ENCODE measurements at regions not wholly inside any gene's neighbourhood (a gene's known extent, or its start where the extent isn't known, plus 50 kb on each side); places are given as distances from the start of the nearest gene placed in this dataset.

- no peak for DNase-seq
- 49% methylated on average over 5 of the region's 5 CpGs; no CpG with 5 or more reads in 1 of the 2 donors for WGBS, 2 donors
- TF ChIP-seq CTCF (IDR thresholded peaks at IDR 0.05): no peak
- no peak for TF ChIP-seq POLR2A (IDR thresholded peaks at IDR 0.05)
- Histone ChIP-seq H3K4me1 (peaks cover 4% of the 10 kb centered on the region), H3K27ac (no peak overlapping the region), H3K36me3 (ENCODE audit: low read depth, missing control alignments) (no peaks in the 10 kb centered on the region), H3K9me3 (no peaks in the 10 kb centered on the region), H3K4me3 (no peak overlapping the region), H3K27me3 (no peaks in the 10 kb centered on the region)
- intact Hi-C loops (cut with DNase I; ENCODE audit: low total_unique reads): no loop called here
These were observed 366.1 kb upstream of the NEGR1 start for GRCh38 chr1:72648465-72648864.

GRCh38 chr1:72643142-72643541, 360.8 kb upstream of the NEGR1 start:
- H3K27me3 ChIP-seq: no peaks in the 10 kb centered on the region
- H3K9me3 ChIP-seq: no peaks in the 10 kb centered on the region
- H3K4me3 ChIP-seq: no peak overlapping the region
- H3K36me3 ChIP-seq (ENCODE audit: low read depth, missing control alignments): no peaks in the 10 kb centered on the region
- intact Hi-C loops (cut with DNase I; ENCODE audit: low total_unique reads): no loop called here
- no peak for DNase-seq
- TF ChIP-seq CTCF (IDR thresholded peaks at IDR 0.05): no peak
- no peak for TF ChIP-seq POLR2A (IDR thresholded peaks at IDR 0.05)
- no peaks in the 10 kb centered on the region for H3K4me1 ChIP-seq
- no peak overlapping the region for H3K27ac ChIP-seq
- WGBS, 2 donors: 90 to 95% methylated on average over 2 of the region's 2 CpGs

- no peak for DNase-seq
- no peak for TF ChIP-seq POLR2A (IDR thresholded peaks at IDR 0.05)
- intact Hi-C loops (cut with DNase I; ENCODE audit: low total_unique reads): no loop called here
- 63 to 79% methylated on average over 1 of the region's 1 CpG for WGBS, 2 donors
- Histone ChIP-seq H3K27ac (no peak overlapping the region), H3K9me3 (no peaks in the 10 kb centered on the region), H3K4me3 (no peak overlapping the region), H3K36me3 (ENCODE audit: low read depth, missing control alignments) (no peaks in the 10 kb centered on the region), H3K27me3 (no peaks in the 10 kb centered on the region), H3K4me1 (peaks cover 4% of the 10 kb centered on the region)
These were observed 355.3 kb upstream of the NEGR1 start for GRCh38 chr1:72637593-72637992.

- Histone ChIP-seq H3K27me3 (no peaks in the 10 kb centered on the region), H3K4me1 (peaks cover 4% of the 10 kb centered on the region), H3K36me3 (ENCODE audit: low read depth, missing control alignments) (no peaks in the 10 kb centered on the region), H3K27ac (no peak overlapping the region), H3K4me3 (no peak overlapping the region), H3K9me3 (no peaks in the 10 kb centered on the region)
- no peak for DNase-seq
- intact Hi-C loops (cut with DNase I; ENCODE audit: low total_unique reads): no loop called here
- 49 to 56% methylated on average over 2 of the region's 2 CpGs for WGBS, 2 donors
- no peak for TF ChIP-seq POLR2A (IDR thresholded peaks at IDR 0.05)
- TF ChIP-seq CTCF (IDR thresholded peaks at IDR 0.05): no peak
These were observed 354.3 kb upstream of the NEGR1 start for GRCh38 chr1:72636631-72637030.

- Histone ChIP-seq H3K27ac (no peak overlapping the region), H3K4me1 (peaks cover 4% of the 10 kb centered on the region), H3K4me3 (no peak overlapping the region), H3K9me3 (no peaks in the 10 kb centered on the region), H3K27me3 (no peaks in the 10 kb centered on the region), H3K36me3 (ENCODE audit: low read depth, missing control alignments) (no peaks in the 10 kb centered on the region)
- 62 to 71% methylated on average over 5 of the region's 5 CpGs for WGBS, 2 donors
- intact Hi-C loops (cut with DNase I; ENCODE audit: low total_unique reads): no loop called here
- DNase-seq: no peak
- TF ChIP-seq CTCF (IDR thresholded peaks at IDR 0.05): no peak
- no peak for TF ChIP-seq POLR2A (IDR thresholded peaks at IDR 0.05)
These were observed 353.4 kb upstream of the NEGR1 start for GRCh38 chr1:72635719-72636118.

Measured in testis (tissue), 2 donors.